ENCODE measurements at regions not wholly inside any gene's neighbourhood (a gene's known extent, or its start where the extent isn't known, plus 50 kb on each side); places are given as distances from the start of the nearest gene placed in this dataset.
A peak's percentile ranks its signal among the peaks of the same experiment; 100 is the strongest.

- Mint-ChIP-seq H3K27me3 (peaks cover 49 to 71% (median 63%) of the 10 kb centered on the region in 5 donors), H3K4me1 (peaks cover 10 to 20% (median 17%) of the 10 kb centered on the region in 7 donors), H3K4me3 (no peak overlapping the region), H3K27ac (no peak overlapping the region), H3K9me3 (peaks cover 0 to 7% (median 0%) of the 10 kb centered on the region in 11 donors), H3K36me3 (peaks cover 0 to 8% (median 0%) of the 10 kb centered on the region in 5 donors)
- DNase-seq (no peak), ATAC-seq (no peak)
- POLR2A ChIA-PET = no interaction called here
- Histone ChIP-seq H3K4me1 (ENCODE audit: control insufficient read depth in 2 of 2, insufficient read depth in 2 of 2, low read length in 2 of 2) (no peaks in the 10 kb centered on the region), H3K9me3 (ENCODE audit: control insufficient read depth in 2 of 3, low read length in 3 of 3) (no peaks in the 10 kb centered on the region), H3K27ac (ENCODE audit: low read depth, low read length) (no peak overlapping the region), H3K4me3 (ENCODE audit: low read length) (no peak overlapping the region), H3K36me3 (ENCODE audit: control insufficient read depth in 2 of 3, insufficient read depth in 3 of 3, low read length in 3 of 3) (no peaks in the 10 kb centered on the region), H3K27me3 (ENCODE audit: control insufficient read depth in 2 of 2, insufficient read depth in 2 of 2, low read length in 2 of 2) (peaks cover 3% of the 10 kb centered on the region in 2 donors)
- intact Hi-C loops (cut with micrococcal nuclease) = loop anchor here in 1 of 2 donors (10.0 kb wide), 1 partner anchor 899 kb away; the partner anchor contains the start of gene ANAPC4
- CTCF ChIA-PET = no interaction called here
Measured at GRCh38 chr4:24476282-24476681, 108.1 kb downstream of the DHX15 start.

GRCh38 chr4:24475756-24476155 lies 108.6 kb downstream of the DHX15 start:
- Mint-ChIP-seq H3K36me3 (peaks cover 0 to 8% (median 0%) of the 10 kb centered on the region in 5 donors), H3K27me3 (peaks cover 46 to 71% (median 63%) of the 10 kb centered on the region in 5 donors), H3K4me1 (peaks cover 13 to 23% (median 19%) of the 10 kb centered on the region in 7 donors), H3K4me3 (no peak overlapping the region), H3K9me3 (peaks cover 0 to 7% (median 0%) of the 10 kb centered on the region in 11 donors), H3K27ac (no peak overlapping the region)
- ChIA-PET POLR2A (no interaction called here), CTCF (no interaction called here)
- intact Hi-C loops (cut with micrococcal nuclease) = loop anchor here in 1 of 2 donors (10.0 kb wide), 1 partner anchor 899 kb away; the partner anchor contains the start of gene ANAPC4
- Histone ChIP-seq H3K4me3 (ENCODE audit: low read length) (no peak overlapping the region), H3K36me3 (ENCODE audit: control insufficient read depth in 2 of 3, insufficient read depth in 3 of 3, low read length in 3 of 3) (no peaks in the 10 kb centered on the region), H3K4me1 (ENCODE audit: control insufficient read depth in 2 of 2, insufficient read depth in 2 of 2, low read length in 2 of 2) (no peaks in the 10 kb centered on the region), H3K27ac (ENCODE audit: low read depth, low read length) (no peak overlapping the region), H3K27me3 (ENCODE audit: control insufficient read depth in 2 of 2, insufficient read depth in 2 of 2, low read length in 2 of 2) (peaks cover 3 to 4% of the 10 kb centered on the region in 2 donors), H3K9me3 (ENCODE audit: control insufficient read depth in 2 of 3, low read length in 3 of 3) (no peaks in the 10 kb centered on the region)
- no peak for ATAC-seq
- no peak for DNase-seq

- peaks cover 0 to 20% of the 10 kb centered on the region in 2 donors for H3K27me3 ChIP-seq (ENCODE audit: control insufficient read depth in 2 of 2, insufficient read depth in 2 of 2, low read length in 2 of 2)
- DNase-seq (peak in 2 of 9 donors; percentile 3 to 23), ATAC-seq (no peak)
- H3K4me1 Mint-ChIP-seq = peaks cover 23 to 41% (median 32%) of the 10 kb centered on the region in 7 donors
- peak overlapping the region in 7 of 9 donors; percentile 50 to 86 (median 79) for H3K27ac Mint-ChIP-seq
- ChIA-PET POLR2A (no interaction called here), CTCF (interaction anchor here (0.6 to 1.1 kb wide), 2 partner anchors 23 to 1442 kb away, joined by 3 to 4 read pairs; no protein-coding TSS in a partner anchor)
- peaks cover 0 to 5% (median 0%) of the 10 kb centered on the region in 11 donors for H3K9me3 Mint-ChIP-seq
- H3K27ac ChIP-seq (ENCODE audit: low read depth, low read length) = no peak overlapping the region
- H3K27me3 Mint-ChIP-seq = peaks cover 57 to 85% (median 77%) of the 10 kb centered on the region in 5 donors
- peak overlapping the region; percentile 88 to 97 (median 94) for H3K4me3 Mint-ChIP-seq
- H3K9me3 ChIP-seq (ENCODE audit: control insufficient read depth in 2 of 3, low read length in 3 of 3) = no peaks in the 10 kb centered on the region
- peaks cover 0 to 6% of the 10 kb centered on the region in 2 donors for H3K4me1 ChIP-seq (ENCODE audit: control insufficient read depth in 2 of 2, insufficient read depth in 2 of 2, low read length in 2 of 2)
- intact Hi-C loops (cut with micrococcal nuclease) = loop anchor here (1.0 to 10.0 kb wide), 4 partner anchors 111 to 903 kb away; partner anchors contain the start of genes ANAPC4 (in 2 of the 2), DHX15 (in 1 of the 2) and SEPSECS (in 1 of the 2)
- H3K4me3 ChIP-seq (ENCODE audit: low read length) = peak overlapping the region; percentile 29
- H3K36me3 ChIP-seq (ENCODE audit: control insufficient read depth in 2 of 3, insufficient read depth in 3 of 3, low read length in 3 of 3) = no peaks in the 10 kb centered on the region
- H3K36me3 Mint-ChIP-seq = peaks cover 0 to 8% (median 0%) of the 10 kb centered on the region in 5 donors
Measured at GRCh38 chr4:24473309-24473721, 111.0 kb downstream of the DHX15 start.

- ATAC-seq = peak; percentile 84
- peaks cover 23 to 42% (median 33%) of the 10 kb centered on the region in 7 donors for H3K4me1 Mint-ChIP-seq
- peak overlapping the region in 7 of 9 donors; percentile 79 to 94 (median 85) for H3K27ac Mint-ChIP-seq
- peaks cover 56 to 85% (median 78%) of the 10 kb centered on the region in 5 donors for H3K27me3 Mint-ChIP-seq
- H3K27me3 ChIP-seq (ENCODE audit: control insufficient read depth in 2 of 2, insufficient read depth in 2 of 2, low read length in 2 of 2) = peaks cover 0 to 21% of the 10 kb centered on the region in 2 donors
- peak overlapping the region; percentile 29 for H3K4me3 ChIP-seq (ENCODE audit: low read length)
- ChIA-PET POLR2A (no interaction called here), CTCF (interaction anchor here (0.6 to 1.1 kb wide), 2 partner anchors 22 to 1442 kb away, joined by 3 to 4 read pairs; no protein-coding TSS in a partner anchor)
- H3K36me3 Mint-ChIP-seq = peaks cover 0 to 8% (median 0%) of the 10 kb centered on the region in 5 donors
- H3K9me3 Mint-ChIP-seq = peaks cover 0 to 5% (median 0%) of the 10 kb centered on the region in 11 donors
- DNase-seq = peak; percentile 35 to 65 (median 59)
- H3K4me1 ChIP-seq (ENCODE audit: control insufficient read depth in 2 of 2, insufficient read depth in 2 of 2, low read length in 2 of 2) = peaks cover 0 to 6% of the 10 kb centered on the region in 2 donors
- no peaks in the 10 kb centered on the region for H3K36me3 ChIP-seq (ENCODE audit: control insufficient read depth in 2 of 3, insufficient read depth in 3 of 3, low read length in 3 of 3)
- no peak overlapping the region for H3K27ac ChIP-seq (ENCODE audit: low read depth, low read length)
- no peaks in the 10 kb centered on the region for H3K9me3 ChIP-seq (ENCODE audit: control insufficient read depth in 2 of 3, low read length in 3 of 3)
- H3K4me3 Mint-ChIP-seq = peak overlapping the region; percentile 88 to 97 (median 94)
- intact Hi-C loops (cut with micrococcal nuclease) = loop anchor here (1.0 to 10.0 kb wide), 4 partner anchors 112 to 904 kb away; partner anchors contain the start of genes ANAPC4 (in 2 of the 2), DHX15 (in 2 of the 2) and SEPSECS (in 1 of the 2)
Measured at GRCh38 chr4:24472514-24473308, 111.6 kb downstream of the DHX15 start.

- ChIA-PET POLR2A (no interaction called here), CTCF (no interaction called here)
- H3K27me3 ChIP-seq (ENCODE audit: control insufficient read depth in 2 of 2, insufficient read depth in 2 of 2, low read length in 2 of 2) = peaks cover 0 to 21% of the 10 kb centered on the region in 2 donors
- no peaks in the 10 kb centered on the region for H3K9me3 ChIP-seq (ENCODE audit: control insufficient read depth in 2 of 3, low read length in 3 of 3)
- DNase-seq (no peak), ATAC-seq (no peak)
- Mint-ChIP-seq H3K4me1 (peaks cover 23 to 42% (median 33%) of the 10 kb centered on the region in 7 donors), H3K4me3 (peak overlapping the region; percentile 88 to 97 (median 94)), H3K36me3 (peaks cover 0 to 8% (median 0%) of the 10 kb centered on the region in 5 donors), H3K27ac (peak overlapping the region in 4 of 9 donors; percentile 79 to 91 (median 84)), H3K27me3 (peaks cover 51 to 86% (median 78%) of the 10 kb centered on the region in 5 donors), H3K9me3 (peaks cover 0 to 5% (median 0%) of the 10 kb centered on the region in 11 donors)
- H3K27ac ChIP-seq (ENCODE audit: low read depth, low read length) = no peak overlapping the region
- H3K4me1 ChIP-seq (ENCODE audit: control insufficient read depth in 2 of 2, insufficient read depth in 2 of 2, low read length in 2 of 2) = peaks cover 0 to 6% of the 10 kb centered on the region in 2 donors
- intact Hi-C loops (cut with micrococcal nuclease) = loop anchor here (1.0 to 10.0 kb wide), 4 partner anchors 112 to 905 kb away; partner anchors contain the start of genes ANAPC4 (in 2 of the 2), DHX15 (in 1 of the 2) and SEPSECS (in 1 of the 2)
- peak overlapping the region; percentile 29 for H3K4me3 ChIP-seq (ENCODE audit: low read length)
- H3K36me3 ChIP-seq (ENCODE audit: control insufficient read depth in 2 of 3, insufficient read depth in 3 of 3, low read length in 3 of 3) = no peaks in the 10 kb centered on the region
Measured at GRCh38 chr4:24472161-24472510, 112.2 kb downstream of the DHX15 start.

- CTCF ChIA-PET = no interaction called here
- Histone ChIP-seq H3K36me3 (ENCODE audit: control insufficient read depth in 2 of 3, insufficient read depth in 3 of 3, low read length in 3 of 3) (no peaks in the 10 kb centered on the region), H3K9me3 (ENCODE audit: control insufficient read depth in 2 of 3, low read length in 3 of 3) (no peaks in the 10 kb centered on the region), H3K27me3 (ENCODE audit: control insufficient read depth in 2 of 2, insufficient read depth in 2 of 2, low read length in 2 of 2) (peaks cover 0 to 21% of the 10 kb centered on the region in 2 donors), H3K4me1 (ENCODE audit: control insufficient read depth in 2 of 2, insufficient read depth in 2 of 2, low read length in 2 of 2) (peaks cover 0 to 6% of the 10 kb centered on the region in 2 donors), H3K4me3 (ENCODE audit: low read length) (peak overlapping the region; percentile 41), H3K27ac (ENCODE audit: low read depth, low read length) (no peak overlapping the region)
- intact Hi-C loops (cut with micrococcal nuclease) = loop anchor here (1.0 to 10.0 kb wide), 4 partner anchors 113 to 905 kb away; partner anchors contain the start of genes ANAPC4 (in 2 of the 2), DHX15 (in 1 of the 2) and SEPSECS (in 1 of the 2)
- peak overlapping the region; percentile 88 to 97 (median 94) for H3K4me3 Mint-ChIP-seq
- peaks cover 48 to 86% (median 75%) of the 10 kb centered on the region in 5 donors for H3K27me3 Mint-ChIP-seq
- no peak for ATAC-seq
- H3K9me3 Mint-ChIP-seq = peaks cover 0 to 5% (median 0%) of the 10 kb centered on the region in 11 donors
- peak in 4 of 9 donors; percentile 5 to 30 (median 8) for DNase-seq
- POLR2A ChIA-PET = no interaction called here
- peak overlapping the region in 1 of 9 donors; percentile 40 for H3K27ac Mint-ChIP-seq
- peaks cover 0 to 8% (median 0%) of the 10 kb centered on the region in 5 donors for H3K36me3 Mint-ChIP-seq
- peaks cover 23 to 42% (median 33%) of the 10 kb centered on the region in 7 donors for H3K4me1 Mint-ChIP-seq
Measured at GRCh38 chr4:24471486-24472160, 112.7 kb downstream of the DHX15 start.

Data from naive thymus-derived CD4-positive, alpha-beta T cell (primary cell).